Naive thymus-derived CD4-positive, alpha-beta T cell (primary cell): ENCODE measurements at regions not wholly inside any gene's neighbourhood (a gene's known extent, or its start where the extent isn't known, plus 50 kb on each side); places are given as distances from the start of the nearest gene placed in this dataset.

Experiments
- ATAC-seq: fragments of 150-1000 bp; cut with Tn5 transposase; 2 replicates; pipeline ENCODE4 v1.10.0; 2021; ENCODE audit warnings: mild to moderate bottlenecking, moderate library complexity
- CTCF ChIA-PET: fragments of 350-600 bp; sonication (Branson Sonifier 250); formaldehyde crosslinking; loops from one replicate; lab custom pipeline; 2021; ENCODE audit warnings: antibody characterized with exemption; lab: Charles Lee
- POLR2A ChIA-PET: fragments of 350-600 bp; sonication (Branson Sonifier 250); formaldehyde crosslinking; loops from one replicate; lab custom pipeline; 2021; ENCODE audit warnings: antibody characterized with exemption, inconsistent platforms; lab: Charles Lee
- DNase-seq, 9 donors: peaks; one replicate each; pipeline versions ENCODE4 v3.0.0 to v3.0.0-alpha.2; 2020 to 2022; ENCODE audit warnings: mixed read lengths in 1 of 9
- H3K27ac ChIP-seq: one replicate; pipeline ENCODE4 v1.7.0; 2013; ENCODE audit warnings: mild to moderate bottlenecking, low read depth, low read length, moderate library complexity
- H3K27me3 ChIP-seq, 2 donors: one replicate each; pipeline ENCODE4 v1.7.0; 2013; ENCODE audit warnings: low read length in 2 of 2, mild to moderate bottlenecking in 2 of 2, moderate library complexity in 2 of 2; ENCODE audit not compliant: control insufficient read depth in 2 of 2, insufficient read depth in 2 of 2
- H3K36me3 ChIP-seq, 3 experiments: 1 replicate in 2 of 3; 2 replicates in 1 of 3; pipeline ENCODE4 v1.7.0; 2013; ENCODE audit warnings: low read length in 3 of 3, mild to moderate bottlenecking in 3 of 3, moderate library complexity in 1 of 3; ENCODE audit not compliant: insufficient read depth in 3 of 3, control insufficient read depth in 2 of 3
- H3K4me1 ChIP-seq, 2 donors: one replicate each; pipeline ENCODE4 v1.7.0; 2013; ENCODE audit warnings: low read length in 2 of 2, mild to moderate bottlenecking in 2 of 2, moderate library complexity in 1 of 2; ENCODE audit not compliant: control insufficient read depth in 2 of 2, insufficient read depth in 2 of 2
- H3K4me3 ChIP-seq: 2 replicates; pipeline ENCODE4 v1.7.0; 2013; ENCODE audit warnings: mild to moderate bottlenecking, low read length
- H3K9me3 ChIP-seq, 3 experiments: 1 replicate in 2 of 3; 2 replicates in 1 of 3; pipeline ENCODE4 v1.7.0; 2013; ENCODE audit warnings: low read length in 3 of 3; ENCODE audit not compliant: control insufficient read depth in 2 of 3
- H3K27ac Mint-ChIP-seq, 9 donors: one replicate each; pipeline ENCODE4 v1.8.0; 2020 to 2022; ENCODE audit warnings: mixed read lengths in 9 of 9, mild to moderate bottlenecking in 8 of 9, moderate library complexity in 5 of 9, inconsistent platforms in 2 of 9
- H3K27me3 Mint-ChIP-seq, 5 donors: one replicate each; pipeline ENCODE4 v1.8.0; 2021 to 2022; ENCODE audit warnings: mixed read lengths in 5 of 5, mild to moderate bottlenecking in 1 of 5
- H3K36me3 Mint-ChIP-seq, 5 donors: one replicate each; pipeline ENCODE4 v1.8.0; 2020 to 2022; ENCODE audit warnings: mixed read lengths in 5 of 5, mild to moderate bottlenecking in 3 of 5, inconsistent platforms in 1 of 5
- H3K4me1 Mint-ChIP-seq, 7 donors: one replicate each; pipeline ENCODE4 v1.8.0; 2020 to 2022; ENCODE audit warnings: mixed read lengths in 7 of 7, mild to moderate bottlenecking in 3 of 7, inconsistent platforms in 1 of 7
- H3K4me3 Mint-ChIP-seq, 10 donors: one replicate each; pipeline ENCODE4 v1.8.0; 2020 to 2022; ENCODE audit warnings: mild to moderate bottlenecking in 10 of 10, mixed read lengths in 10 of 10, moderate library complexity in 6 of 10, inconsistent platforms in 2 of 10
- H3K9me3 Mint-ChIP-seq, 11 donors: one replicate each; pipeline ENCODE4 v1.8.0; 2020 to 2022; ENCODE audit warnings: mixed read lengths in 11 of 11, mild to moderate bottlenecking in 4 of 11, inconsistent platforms in 1 of 11, moderate library complexity in 1 of 11
- intact Hi-C, 2 donors: fragments of 100-400 bp; cut with micrococcal nuclease; formaldehyde crosslinking; loops; one replicate each; pipeline ENCODE4 v1.15.1; 2023

DNA sequence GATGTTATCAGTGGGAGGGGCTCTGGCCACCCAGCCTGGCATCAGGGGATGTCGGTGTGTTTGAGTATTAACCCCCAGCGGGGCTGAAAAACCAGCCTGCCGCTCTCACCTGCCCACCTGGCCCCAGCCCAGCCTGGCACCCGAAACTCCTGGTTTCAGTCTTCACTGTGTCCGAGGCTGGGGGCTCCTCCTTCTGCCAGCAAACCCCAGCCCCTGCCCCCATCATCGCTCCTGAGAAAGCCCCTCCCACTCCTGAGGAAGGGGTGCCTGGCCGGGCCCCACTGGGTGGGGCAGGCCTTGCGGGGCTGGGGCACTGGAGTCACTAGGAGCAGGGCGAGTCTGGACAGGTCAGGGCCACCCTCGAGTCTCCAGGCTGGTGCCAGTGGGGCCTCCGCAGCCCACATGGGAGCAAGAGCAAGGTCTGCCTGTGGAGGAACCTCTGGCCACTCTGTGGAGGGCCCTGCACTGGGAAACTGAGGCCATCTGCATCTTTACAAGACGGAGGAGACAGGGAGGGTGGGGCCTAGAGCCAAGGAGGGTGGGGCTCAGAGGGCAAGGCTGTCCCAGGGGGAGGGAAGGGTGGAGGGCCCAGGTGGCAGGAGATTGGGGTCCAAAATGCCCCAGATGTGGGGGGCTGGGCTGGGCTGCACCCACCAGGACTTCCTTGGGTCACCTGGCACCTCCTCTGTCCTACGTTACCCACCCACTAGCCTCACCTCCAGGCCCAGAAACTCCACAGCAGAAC is 51.5 kb upstream of the NOTCH1 start:
- Mint-ChIP-seq H3K27ac (no peak overlapping the region), H3K9me3 (peaks cover 0 to 4% (median 0%) of the 10 kb centered on the region in 11 donors), H3K4me1 (peaks cover 0 to 11% (median 0%) of the 10 kb centered on the region in 7 donors), H3K36me3 (peaks cover 0 to 4% (median 0%) of the 10 kb centered on the region in 5 donors), H3K27me3 (peaks cover 4 to 14% (median 9%) of the 10 kb centered on the region in 5 donors), H3K4me3 (no peak overlapping the region)
- peaks cover 0 to 4% of the 10 kb centered on the region in 2 donors for H3K27me3 ChIP-seq
- CTCF ChIA-PET = no interaction called here
- POLR2A ChIA-PET = no interaction called here
- no peak for DNase-seq
- no peak overlapping the region for H3K4me3 ChIP-seq
- ATAC-seq = no peak
- H3K9me3 ChIP-seq = no peaks in the 10 kb centered on the region
- no peak overlapping the region for H3K27ac ChIP-seq
- H3K4me1 ChIP-seq = no peaks in the 10 kb centered on the region
- H3K36me3 ChIP-seq = no peaks in the 10 kb centered on the region
- intact Hi-C loops = no loop called here

DNA sequence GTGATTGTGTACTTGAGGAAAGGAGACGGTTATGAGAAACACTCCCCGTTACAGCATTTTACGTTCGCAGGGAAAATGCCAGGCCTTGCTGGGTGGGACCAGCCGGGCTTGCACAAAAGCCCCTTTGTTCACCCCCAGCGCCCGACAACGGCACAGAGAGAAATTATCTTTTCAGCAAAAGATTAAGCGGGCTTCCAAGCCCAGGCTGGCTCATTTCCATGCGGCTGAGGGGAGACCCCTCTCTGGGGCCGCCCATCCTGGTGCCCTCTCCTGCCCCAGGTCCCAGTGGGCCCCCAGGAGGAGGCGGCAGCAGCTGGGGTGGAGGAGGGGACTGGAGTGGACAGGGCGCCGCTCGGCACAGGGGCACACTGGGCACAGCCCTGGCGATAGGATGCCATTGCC is 50.8 kb upstream of the NOTCH1 start:
- peaks cover 4 to 10% (median 9%) of the 10 kb centered on the region in 5 donors for H3K27me3 Mint-ChIP-seq
- no peak overlapping the region for H3K4me3 ChIP-seq
- H3K4me1 ChIP-seq = no peaks in the 10 kb centered on the region
- ChIA-PET POLR2A (no interaction called here), CTCF (no interaction called here)
- no peaks in the 10 kb centered on the region for H3K36me3 ChIP-seq
- H3K4me3 Mint-ChIP-seq = no peak overlapping the region
- H3K27me3 ChIP-seq = peaks cover 0 to 4% of the 10 kb centered on the region in 2 donors
- H3K9me3 ChIP-seq = no peaks in the 10 kb centered on the region
- peaks cover 0 to 10% (median 0%) of the 10 kb centered on the region in 7 donors for H3K4me1 Mint-ChIP-seq
- peaks cover 0 to 4% (median 0%) of the 10 kb centered on the region in 11 donors for H3K9me3 Mint-ChIP-seq
- peaks cover 0 to 4% (median 0%) of the 10 kb centered on the region in 5 donors for H3K36me3 Mint-ChIP-seq
- H3K27ac ChIP-seq = no peak overlapping the region
- no peak overlapping the region for H3K27ac Mint-ChIP-seq
- intact Hi-C loops = no loop called here
- ATAC-seq (no peak), DNase-seq (no peak)

DNA sequence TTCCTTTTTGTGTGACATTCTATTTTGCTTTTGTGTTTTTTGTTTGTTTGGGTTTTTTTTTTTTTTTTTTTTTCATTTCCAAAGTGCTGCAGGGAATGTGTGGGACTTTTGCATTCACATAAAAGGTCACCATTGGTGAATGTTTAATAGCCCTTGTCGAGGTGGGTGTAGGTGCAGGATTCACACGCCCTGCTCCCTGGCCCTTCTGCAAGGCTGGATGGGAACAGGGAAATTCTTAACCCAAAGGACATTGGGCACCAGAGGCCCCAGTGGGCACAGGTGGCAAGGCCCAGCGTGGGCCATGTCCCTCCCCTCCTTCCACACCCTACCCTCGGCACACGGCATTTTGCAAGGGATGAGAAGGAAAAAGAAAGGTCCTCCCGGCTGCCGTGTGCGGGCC is 50.4 kb upstream of the NOTCH1 start:
- H3K9me3 ChIP-seq = no peaks in the 10 kb centered on the region
- no peak for DNase-seq
- no peak overlapping the region for H3K4me3 ChIP-seq
- Mint-ChIP-seq H3K36me3 (peaks cover 0 to 4% (median 0%) of the 10 kb centered on the region in 5 donors), H3K4me1 (peaks cover 0 to 10% (median 0%) of the 10 kb centered on the region in 7 donors), H3K27ac (no peak overlapping the region), H3K9me3 (peaks cover 0 to 4% (median 0%) of the 10 kb centered on the region in 11 donors), H3K27me3 (peaks cover 4 to 10% (median 8%) of the 10 kb centered on the region in 5 donors), H3K4me3 (no peak overlapping the region)
- intact Hi-C loops = no loop called here
- H3K27ac ChIP-seq = no peak overlapping the region
- H3K36me3 ChIP-seq = no peaks in the 10 kb centered on the region
- ATAC-seq = no peak
- no peaks in the 10 kb centered on the region for H3K4me1 ChIP-seq
- POLR2A ChIA-PET = no interaction called here
- H3K27me3 ChIP-seq = peaks cover 0 to 4% of the 10 kb centered on the region in 2 donors
- CTCF ChIA-PET = no interaction called here

DNA sequence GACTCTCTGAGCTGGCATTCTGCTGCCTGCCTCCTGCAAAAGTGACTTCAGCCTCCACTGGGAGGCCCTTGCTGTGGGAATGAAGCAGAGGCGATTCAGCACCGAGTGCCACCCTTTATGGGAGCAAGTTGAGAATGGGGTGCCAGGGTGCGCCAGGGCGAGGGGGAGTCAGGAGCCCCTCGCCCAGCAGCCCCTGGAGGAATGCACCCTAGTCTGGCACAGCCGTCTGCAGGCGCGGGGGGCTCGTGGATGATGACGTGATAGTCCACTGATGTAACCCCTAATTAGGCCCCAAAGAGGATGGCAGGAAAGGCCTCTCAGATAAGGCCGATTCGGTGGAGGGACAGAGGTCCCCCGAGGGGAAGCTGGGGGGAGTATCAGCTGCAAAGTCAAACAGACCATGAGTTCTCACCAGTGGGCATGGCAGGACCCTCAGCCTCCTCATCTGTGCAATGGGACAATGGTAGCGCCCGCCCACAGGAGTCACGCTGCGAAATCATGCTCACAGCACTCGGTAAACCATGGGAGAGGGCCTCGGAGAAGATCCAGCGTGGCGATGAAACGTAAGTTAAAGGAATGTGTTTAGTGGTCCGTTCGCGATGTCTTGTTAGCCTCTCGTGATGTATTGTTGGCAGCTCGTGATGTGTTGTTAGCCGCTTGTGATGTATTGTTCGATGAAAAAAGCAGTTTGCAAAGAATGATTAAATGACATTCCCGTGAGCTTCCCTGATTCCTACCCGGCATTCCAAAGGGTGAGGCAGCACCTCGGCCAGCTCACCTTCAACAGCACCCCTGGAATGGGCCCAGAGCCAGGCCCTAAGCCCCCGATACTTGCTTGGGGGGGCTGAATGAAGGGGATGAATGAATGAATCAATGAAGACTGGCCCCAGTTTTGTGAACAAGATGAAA is 49.7 kb upstream of the NOTCH1 start:
- Mint-ChIP-seq H3K4me1 (peaks cover 0 to 10% (median 0%) of the 10 kb centered on the region in 7 donors), H3K27me3 (peaks cover under 1 to 4% (median 2%) of the 10 kb centered on the region in 5 donors), H3K27ac (no peak overlapping the region), H3K36me3 (no peaks in the 10 kb centered on the region), H3K9me3 (no peaks in the 10 kb centered on the region), H3K4me3 (no peak overlapping the region)
- ChIA-PET CTCF (no interaction called here), POLR2A (no interaction called here)
- intact Hi-C loops = no loop called here
- Histone ChIP-seq H3K36me3 (no peaks in the 10 kb centered on the region), H3K4me1 (no peaks in the 10 kb centered on the region), H3K4me3 (no peak overlapping the region), H3K9me3 (no peaks in the 10 kb centered on the region), H3K27me3 (peaks cover 0 to 4% of the 10 kb centered on the region in 2 donors), H3K27ac (no peak overlapping the region)
- DNase-seq (no peak), ATAC-seq (no peak)
